ENCODE measurements at regions not wholly inside any gene's neighbourhood (a gene's known extent, or its start where the extent isn't known, plus 50 kb on each side); places are given as distances from the start of the nearest gene placed in this dataset.

DNA sequence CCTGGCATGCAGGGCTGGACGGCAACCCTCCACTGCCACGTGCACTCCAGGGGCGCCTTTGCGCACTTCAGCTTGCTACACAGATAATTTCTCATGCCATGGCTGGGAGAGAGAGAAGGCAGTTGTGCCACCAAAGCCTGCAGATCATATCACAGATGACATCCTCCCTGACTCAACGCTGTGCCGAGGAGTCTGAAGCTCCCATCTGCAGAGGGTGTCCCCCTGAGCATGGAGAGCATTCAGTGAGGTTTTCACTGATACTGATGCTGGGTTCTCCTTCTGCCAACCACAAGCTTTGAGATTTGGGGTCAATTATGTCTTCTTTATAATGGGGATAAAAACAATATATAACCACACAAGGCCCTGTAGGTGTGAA lies 607.4 kb upstream of the ADAMTS16 start:
- Histone ChIP-seq H3K4me3 (no peak overlapping the region), H3K4me1 (no peaks in the 10 kb centered on the region), H3K36me3 (no peaks in the 10 kb centered on the region), H3K9me3 (no peaks in the 10 kb centered on the region), H3K27me3 (no peaks in the 10 kb centered on the region), H3K27ac (no peak overlapping the region)
- TF ChIP-seq, protein P1, sequence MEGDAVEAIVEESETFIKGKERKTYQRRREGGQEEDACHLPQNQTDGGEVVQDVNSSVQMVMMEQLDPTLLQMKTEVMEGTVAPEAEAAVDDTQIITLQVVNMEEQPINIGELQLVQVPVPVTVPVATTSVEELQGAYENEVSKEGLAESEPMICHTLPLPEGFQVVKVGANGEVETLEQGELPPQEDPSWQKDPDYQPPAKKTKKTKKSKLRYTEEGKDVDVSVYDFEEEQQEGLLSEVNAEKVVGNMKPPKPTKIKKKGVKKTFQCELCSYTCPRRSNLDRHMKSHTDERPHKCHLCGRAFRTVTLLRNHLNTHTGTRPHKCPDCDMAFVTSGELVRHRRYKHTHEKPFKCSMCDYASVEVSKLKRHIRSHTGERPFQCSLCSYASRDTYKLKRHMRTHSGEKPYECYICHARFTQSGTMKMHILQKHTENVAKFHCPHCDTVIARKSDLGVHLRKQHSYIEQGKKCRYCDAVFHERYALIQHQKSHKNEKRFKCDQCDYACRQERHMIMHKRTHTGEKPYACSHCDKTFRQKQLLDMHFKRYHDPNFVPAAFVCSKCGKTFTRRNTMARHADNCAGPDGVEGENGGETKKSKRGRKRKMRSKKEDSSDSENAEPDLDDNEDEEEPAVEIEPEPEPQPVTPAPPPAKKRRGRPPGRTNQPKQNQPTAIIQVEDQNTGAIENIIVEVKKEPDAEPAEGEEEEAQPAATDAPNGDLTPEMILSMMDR (IDR thresholded peaks at IDR 0.05): no peak
- intact Hi-C loops (cut with DNase I): no loop called here
- DNase-seq (ENCODE audit: low spot score in 2 of 2): no peak

DNA sequence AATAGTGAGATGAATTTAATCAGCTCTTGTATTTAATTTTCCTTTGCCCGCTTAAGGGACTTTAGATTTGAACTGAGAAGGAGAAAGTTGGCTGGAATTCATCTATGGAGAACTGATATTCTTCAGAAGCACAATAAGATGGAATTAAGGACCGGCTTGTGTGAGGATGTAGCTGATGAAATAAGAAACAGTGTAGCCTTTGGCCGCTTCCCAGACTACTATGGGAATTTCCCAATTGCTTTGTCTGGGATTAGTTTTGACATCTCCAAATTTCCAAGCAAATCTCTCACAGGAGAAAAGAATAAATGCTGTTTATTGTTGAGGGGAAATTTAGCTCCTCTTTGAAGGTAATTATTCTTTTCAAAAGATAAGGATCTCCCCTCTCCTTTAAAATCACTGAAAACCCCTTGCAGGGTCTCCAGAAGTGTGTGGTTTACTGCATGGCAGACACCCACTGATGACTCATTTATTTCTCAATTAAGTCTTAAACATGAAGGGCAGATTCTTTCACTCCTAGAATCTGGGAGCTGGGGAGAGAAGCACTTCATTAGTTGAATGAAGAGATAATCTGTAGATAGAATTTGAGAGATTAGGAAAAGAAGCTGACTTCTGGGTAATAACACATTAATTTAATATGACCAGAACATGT lies 606.5 kb upstream of the ADAMTS16 start:
- Histone ChIP-seq H3K4me3 (no peak overlapping the region), H3K27me3 (no peaks in the 10 kb centered on the region), H3K4me1 (no peaks in the 10 kb centered on the region), H3K36me3 (no peaks in the 10 kb centered on the region), H3K9me3 (no peaks in the 10 kb centered on the region), H3K27ac (no peak overlapping the region)
- intact Hi-C loops (cut with DNase I): no loop called here
- TF ChIP-seq, protein P1 (IDR thresholded peaks at IDR 0.05): no peak
- DNase-seq (ENCODE audit: low spot score in 2 of 2): no peak

DNA sequence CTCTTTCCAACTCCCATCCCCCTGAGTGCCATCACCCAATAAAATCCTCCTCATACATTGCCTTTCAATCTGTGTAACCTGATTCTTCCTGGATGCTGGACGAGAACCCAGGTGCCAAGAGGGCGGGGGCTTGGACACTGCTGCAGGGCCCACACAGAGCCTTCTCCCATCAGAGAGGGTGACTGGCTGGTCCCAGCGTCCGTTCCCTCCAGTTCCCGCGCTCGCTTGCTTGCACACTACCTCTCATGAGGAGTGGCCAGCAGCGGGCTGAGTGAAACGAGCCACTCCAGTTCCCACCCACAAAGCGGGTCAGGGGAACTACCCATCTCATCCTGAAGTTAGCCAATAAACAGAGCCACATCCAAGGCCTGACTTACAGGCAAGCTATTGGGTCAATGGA lies 602.6 kb upstream of the ADAMTS16 start:
- H3K27me3 ChIP-seq: no peaks in the 10 kb centered on the region
- H3K36me3 ChIP-seq: no peaks in the 10 kb centered on the region
- no peaks in the 10 kb centered on the region for H3K9me3 ChIP-seq
- no peak overlapping the region for H3K4me3 ChIP-seq
- no peak for DNase-seq (ENCODE audit: low spot score in 2 of 2)
- no peak overlapping the region for H3K27ac ChIP-seq
- H3K4me1 ChIP-seq: no peaks in the 10 kb centered on the region
- TF ChIP-seq, protein P1 (IDR thresholded peaks at IDR 0.05): no peak
- intact Hi-C loops (cut with DNase I): no loop called here

DNA sequence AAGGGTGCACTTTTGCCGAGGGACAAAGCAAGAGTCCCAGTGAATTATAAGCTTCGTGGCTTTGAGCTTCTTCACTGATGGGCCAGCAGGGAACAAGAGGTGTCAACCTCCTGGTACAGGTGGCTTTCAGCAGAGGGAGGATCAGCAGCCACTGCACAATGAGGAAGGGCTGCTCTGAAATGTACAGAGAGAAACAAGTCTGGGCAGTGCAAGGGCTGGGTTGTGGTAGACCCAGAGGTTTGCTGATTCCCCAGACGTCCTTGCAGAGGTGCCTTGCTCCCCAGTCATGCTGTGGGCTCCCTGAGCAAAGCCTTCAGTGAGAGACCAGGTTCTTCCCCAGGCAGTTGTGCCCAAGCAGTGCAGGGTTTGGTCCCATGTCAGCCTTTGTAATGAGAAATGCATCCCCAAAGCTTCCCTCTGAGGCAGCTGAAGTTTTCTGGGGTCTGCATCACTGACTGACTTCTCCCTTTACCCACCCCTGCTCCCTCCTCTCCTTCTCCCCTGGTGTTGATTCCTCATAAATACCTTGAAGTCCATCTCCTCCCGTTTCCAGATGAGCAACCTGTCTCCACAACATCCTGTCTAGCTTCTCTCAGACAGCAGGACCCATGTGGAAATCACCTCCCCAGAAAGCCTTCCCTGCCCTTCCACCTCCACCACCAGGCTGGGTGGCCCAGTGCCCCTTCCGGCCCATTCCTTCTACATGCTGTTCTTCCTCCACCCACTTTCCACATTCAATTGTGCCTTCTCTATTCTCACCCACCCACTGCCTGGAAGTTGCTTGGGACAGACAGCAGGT lies 599.6 kb upstream of the ADAMTS16 start:
- TF ChIP-seq, protein P1 (IDR thresholded peaks at IDR 0.05): no peak
- no peak for DNase-seq (ENCODE audit: low spot score in 2 of 2)
- Histone ChIP-seq H3K9me3 (no peaks in the 10 kb centered on the region), H3K27ac (no peak overlapping the region), H3K4me3 (no peak overlapping the region), H3K27me3 (no peaks in the 10 kb centered on the region), H3K36me3 (no peaks in the 10 kb centered on the region), H3K4me1 (no peaks in the 10 kb centered on the region)
- intact Hi-C loops (cut with DNase I): no loop called here

DNA sequence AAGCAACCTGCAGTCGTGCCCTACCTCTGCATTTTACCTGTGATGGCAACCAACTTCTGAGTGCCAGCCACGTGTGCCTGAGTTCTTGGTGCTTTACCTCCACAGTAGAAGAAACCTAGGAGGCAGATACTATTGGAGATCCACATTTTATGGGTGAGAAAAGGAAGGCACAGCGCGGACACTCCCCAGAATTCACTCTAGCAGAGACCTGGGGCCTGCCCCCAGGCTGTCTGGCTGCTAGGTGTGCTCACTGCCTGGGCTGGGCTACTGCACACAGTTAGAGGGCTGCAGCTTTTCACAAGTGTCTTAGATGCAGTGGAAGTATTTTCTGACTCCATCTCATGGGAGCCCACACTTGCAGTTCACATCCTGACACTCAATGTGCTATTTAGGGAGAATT lies 598.8 kb upstream of the ADAMTS16 start:
- intact Hi-C loops (cut with DNase I): no loop called here
- TF ChIP-seq, protein P1 (IDR thresholded peaks at IDR 0.05): no peak

More for the DNA sequence above, 598.8 kb upstream of the ADAMTS16 start:
- Histone ChIP-seq H3K9me3 (no peaks in the 10 kb centered on the region), H3K36me3 (no peaks in the 10 kb centered on the region), H3K27ac (no peak overlapping the region), H3K27me3 (no peaks in the 10 kb centered on the region), H3K4me3 (no peak overlapping the region), H3K4me1 (no peaks in the 10 kb centered on the region)
- no peak for DNase-seq (ENCODE audit: low spot score in 2 of 2)
